GM18858 (cell line): ENCODE measurements at regions not wholly inside any gene's neighbourhood (a gene's known extent, or its start where the extent isn't known, plus 50 kb on each side); places are given as distances from the start of the nearest gene placed in this dataset.

Source experiments
- ATAC-seq: cut with Tn5 transposase; IDR thresholded peaks from one replicate; pipeline ENCODE4 v1.9.1; 2021; ENCODE audit not compliant: unreplicated experiment

DNA sequence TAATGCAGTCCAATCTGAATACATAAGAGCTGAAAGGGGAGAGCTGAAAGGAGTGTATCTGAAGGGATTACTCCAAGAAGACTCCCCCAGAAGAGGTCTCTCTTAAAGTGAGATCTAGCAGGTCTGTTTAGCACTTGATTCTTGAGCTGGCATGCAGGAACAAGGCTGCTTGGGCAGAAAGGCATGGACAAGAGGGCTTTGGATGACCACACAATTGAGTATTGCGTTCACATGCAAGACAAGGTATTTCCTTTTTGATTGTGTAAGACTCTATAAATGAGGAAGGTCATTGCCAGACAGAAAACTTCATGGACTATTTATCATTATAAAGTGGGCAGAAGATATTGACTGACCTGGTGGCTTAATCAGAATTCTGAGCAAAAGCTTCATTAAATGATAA is 145.5 kb upstream of the AFF2 start:
- ATAC-seq, result no peak

DNA sequence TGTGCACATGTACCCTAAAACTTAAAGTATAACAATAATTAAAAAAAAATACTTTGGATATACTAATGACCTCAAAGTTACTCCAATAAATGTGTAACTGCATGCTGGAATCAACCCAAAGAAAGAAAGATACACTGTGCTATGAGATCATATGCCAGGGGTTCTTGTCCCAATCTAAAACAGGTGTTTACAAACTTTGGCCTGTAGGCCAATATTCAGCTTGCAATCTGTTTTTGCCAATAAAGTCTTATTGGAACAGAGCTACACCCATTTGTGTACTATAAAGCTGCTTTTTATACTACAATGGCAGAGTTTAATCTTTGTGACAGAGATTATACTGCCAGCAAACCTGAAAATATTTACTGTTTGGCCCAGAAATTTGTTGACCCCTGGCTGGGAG is 138.8 kb upstream of the AFF2 start:
- no peak for ATAC-seq

DNA sequence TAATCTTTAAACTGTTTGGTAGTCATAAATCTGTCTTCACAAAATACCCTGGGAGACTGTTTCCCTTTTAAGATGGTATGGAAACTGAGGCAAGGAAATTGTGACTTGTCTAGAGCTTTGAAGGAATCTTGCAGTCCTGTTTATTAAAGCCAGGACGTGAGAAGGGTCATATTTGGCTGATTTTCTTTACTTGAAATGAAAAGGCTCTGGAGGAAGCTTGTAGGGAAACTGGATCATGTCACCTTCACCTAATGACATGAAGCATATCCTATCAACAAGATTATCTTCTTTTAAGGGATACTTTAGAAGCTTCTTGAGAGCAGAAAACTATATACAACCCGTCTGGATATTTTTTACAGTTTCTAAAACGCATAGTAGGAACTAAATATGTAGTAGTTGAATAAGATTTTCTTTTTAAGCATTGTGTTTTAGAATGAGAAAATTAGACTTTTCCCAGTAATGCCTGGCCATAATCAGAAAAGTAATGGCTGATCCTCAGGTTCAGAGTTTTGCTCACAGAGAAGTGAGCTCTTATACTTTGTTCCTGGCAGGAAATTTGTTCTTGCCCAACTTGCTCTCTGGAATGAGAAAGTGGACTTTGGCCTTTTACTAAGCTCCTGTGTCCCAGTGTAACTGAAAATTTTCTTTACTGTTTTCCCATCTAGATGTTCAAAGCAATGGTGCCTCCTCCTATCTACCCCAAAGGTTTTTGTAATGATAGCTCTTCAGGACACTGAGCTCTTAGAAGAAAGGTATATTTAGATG is 136.8 kb upstream of the AFF2 start:
- ATAC-seq, result no peak

DNA sequence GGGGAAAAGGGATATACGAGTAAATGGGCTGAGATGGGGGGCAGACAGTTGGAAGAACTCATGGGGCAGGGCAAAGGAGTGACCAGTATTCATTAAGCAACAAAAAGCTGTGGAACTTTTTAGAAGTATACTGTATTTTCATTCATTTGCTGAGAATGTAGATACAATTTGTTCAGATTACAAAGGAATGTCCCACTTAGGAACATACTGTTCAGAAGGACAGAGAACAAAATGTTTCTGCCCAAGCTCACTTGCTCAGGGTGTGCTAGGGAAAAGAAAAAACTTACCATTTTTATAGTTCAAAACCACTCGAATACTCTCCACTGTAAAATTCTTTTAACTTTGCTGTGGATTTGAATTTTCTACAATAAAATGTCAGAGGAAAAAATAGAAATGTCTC is 135.2 kb upstream of the AFF2 start:
- ATAC-seq, result no peak

DNA sequence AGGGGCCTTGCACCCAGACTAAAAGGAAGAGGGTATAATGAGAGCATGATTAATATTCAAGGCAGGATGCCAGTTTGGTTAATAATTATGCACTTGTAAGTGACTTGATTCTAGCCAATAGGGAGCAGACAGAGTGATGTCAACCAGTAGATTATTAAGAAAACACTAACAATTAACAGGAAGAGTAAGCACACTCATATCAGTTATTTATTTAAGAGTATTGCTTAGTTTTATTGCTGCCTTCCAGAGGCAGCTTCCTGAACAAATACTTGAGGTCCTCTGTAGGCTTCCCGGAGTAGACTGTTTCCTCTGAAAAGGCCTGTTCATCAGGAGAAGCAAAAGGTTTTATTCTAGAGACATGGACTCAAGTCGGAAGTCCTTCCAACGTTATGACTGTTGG is 129.1 kb upstream of the AFF2 start:
- ATAC-seq, result no peak

DNA sequence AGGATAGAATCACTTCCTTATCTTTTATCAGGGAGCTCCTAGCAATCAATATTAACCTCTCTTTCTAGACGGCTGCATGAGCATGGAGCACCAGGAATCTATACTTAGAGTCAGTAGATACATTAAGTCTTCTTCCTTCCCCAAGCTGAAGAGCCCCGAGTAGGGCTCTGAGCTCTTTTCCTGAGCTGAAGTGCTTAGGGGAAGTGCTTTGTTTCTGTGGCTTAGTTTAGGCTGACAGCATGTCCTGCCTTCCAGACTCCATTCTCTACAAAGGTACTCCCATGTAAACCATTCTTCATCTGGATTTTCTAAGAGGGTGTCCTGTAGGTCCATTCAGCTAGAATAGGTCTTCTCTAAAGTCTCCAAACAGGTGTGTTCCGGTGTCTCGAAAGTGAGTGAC is 127.5 kb upstream of the AFF2 start:
- no peak for ATAC-seq

DNA sequence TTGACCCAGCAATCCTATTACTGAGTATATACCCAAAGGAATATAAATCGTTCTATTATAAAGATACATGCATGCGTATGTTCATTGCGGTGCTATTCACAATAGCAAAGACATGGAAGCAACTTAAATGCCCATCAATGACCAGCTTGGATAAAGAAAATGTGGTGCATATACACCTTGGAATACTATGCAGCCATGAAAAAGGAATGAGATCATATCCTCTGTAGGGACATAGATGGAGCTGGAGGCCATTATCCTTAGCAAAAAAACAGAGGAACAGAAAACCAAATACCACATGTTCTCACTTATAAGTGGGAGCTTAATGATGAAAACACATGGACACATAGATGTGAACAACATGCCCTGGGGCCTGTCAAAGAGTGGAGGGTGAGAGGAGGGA is 124.1 kb upstream of the AFF2 start:
- no peak for ATAC-seq

DNA sequence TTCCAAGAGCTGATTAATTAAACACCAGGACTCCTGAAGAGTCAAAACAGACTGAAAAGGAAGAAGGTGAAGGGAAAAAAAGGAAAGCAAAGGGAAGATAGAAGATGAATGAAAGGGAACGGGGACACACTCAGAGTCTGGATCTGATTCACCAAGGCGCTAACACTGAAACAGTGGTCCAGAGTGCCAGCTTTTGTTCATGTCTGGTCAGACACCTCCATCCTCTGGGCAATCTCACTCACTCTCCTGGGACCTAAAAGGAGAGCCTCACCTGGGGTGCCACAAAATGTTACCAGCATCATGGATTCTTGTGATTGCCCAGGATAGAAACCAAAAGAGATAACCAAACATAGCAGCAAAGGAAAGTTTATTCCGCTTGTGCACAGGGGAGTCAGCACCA is 120.3 kb upstream of the AFF2 start:
- ATAC-seq, result no peak

DNA sequence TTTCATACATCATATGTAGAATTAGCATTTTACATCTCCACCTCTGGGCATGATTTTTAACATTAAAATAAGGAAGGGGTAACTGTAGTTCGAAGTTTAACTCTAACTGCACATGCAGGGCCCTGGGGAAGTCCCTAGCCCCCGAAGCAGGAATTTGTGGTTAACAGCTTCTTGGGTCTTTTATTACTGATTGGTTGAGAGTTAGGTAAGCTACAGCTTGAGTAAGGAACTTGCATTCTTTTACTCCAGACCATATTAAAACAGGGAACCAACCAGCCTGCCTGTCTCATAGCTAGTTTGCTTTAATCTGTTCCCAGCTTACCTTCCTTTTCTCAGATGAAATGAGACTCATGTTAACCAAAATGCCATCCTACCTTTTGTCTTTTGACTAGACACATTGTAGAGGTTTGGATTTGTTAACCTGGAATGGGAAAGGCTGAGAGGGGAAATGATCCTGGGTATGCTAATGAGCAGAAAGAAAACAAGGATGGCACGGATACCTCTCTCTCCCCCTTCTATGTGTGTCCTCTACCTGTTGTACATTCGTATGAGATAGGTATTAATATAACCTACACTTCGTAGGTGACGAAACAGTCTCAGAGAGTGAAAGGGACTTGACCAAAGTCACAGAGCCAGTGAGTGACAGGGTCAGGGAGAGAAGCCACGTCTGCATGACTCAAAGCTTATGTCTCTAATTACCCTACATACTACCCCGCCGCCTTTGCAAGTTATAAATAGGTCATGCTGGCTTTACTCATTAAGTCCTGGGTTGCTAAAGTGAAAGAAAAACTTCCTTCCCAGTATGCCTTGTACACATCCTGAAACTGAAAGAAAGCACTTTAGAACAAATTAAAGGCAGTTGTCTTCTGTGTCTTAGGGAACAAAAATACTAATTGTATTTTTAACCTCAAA is 119.5 kb upstream of the AFF2 start:
- ATAC-seq, result peak; percentile 94

DNA sequence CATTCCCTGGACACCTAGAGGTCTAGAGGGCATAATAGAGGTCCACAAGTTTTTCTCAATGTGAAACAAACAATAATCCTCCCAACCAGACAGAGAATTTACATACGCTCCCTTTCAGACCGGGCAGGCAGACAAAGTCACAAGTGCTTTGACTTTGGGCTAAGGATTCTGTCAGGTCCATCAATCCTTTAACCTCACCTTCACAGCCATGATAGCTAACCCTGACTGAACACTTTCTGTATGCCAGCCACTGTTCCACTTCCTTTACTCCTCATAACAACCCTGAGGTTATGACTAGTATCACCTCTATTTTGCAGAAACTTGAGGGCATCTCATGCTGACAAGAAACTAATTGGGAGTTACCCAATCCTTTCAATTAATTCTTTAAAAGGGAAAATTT is 118.8 kb upstream of the AFF2 start:
- peak; percentile 20 for ATAC-seq

DNA sequence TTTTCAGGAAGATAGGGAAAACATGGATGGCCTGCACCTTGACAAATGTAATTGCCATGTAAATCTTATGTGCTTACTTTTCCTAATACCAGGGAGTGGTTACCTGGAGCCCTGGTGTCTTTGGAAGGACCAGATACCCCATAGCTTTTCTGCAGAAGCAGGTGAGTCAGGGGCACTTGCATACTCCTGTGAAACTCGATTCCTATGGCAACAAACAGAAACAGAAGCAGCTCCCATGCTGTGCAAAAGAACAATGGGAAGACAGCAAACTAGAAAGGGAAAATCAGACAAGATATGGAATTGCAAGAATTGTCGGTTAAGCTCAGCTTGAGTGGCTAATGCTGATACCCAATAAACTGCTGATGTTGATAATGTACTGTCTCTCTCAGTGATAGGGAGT is 117.4 kb upstream of the AFF2 start:
- no peak for ATAC-seq

DNA sequence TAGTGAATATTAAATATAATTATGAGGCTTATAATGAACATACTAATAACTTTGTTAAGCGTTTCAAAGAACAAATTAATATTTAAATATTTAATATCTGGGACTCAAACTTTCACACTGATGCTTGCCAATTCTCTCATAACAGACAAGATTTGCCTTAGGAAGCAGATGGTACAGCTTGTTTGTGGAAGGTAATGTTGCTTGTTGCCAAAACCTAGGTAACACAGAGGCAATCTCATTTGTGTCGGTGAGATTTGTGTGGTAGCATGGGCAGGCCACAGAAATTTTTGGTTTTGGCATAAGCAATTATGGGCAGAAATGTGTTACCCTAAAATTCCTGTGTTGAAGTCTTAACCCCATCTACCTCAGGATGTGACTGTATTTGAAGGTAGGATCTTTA is 114.9 kb upstream of the AFF2 start:
- no peak for ATAC-seq

DNA sequence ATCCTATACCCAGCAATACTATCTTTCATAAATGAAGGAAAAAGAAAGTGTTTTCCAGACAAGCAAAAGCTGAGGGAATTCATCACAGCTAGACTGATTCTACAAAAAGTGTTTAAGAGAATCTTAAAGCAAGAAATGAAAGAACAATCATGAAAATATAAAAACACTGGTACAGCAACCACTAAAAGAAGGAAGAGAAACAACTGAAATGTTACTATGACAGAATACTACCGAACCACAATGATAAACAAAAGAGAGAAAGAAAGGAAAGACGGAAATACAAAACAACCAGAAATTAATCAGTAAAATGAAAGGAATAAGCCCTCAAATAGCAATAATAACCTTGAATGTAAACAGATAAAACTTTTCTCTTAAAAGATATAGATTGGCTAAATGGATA is 110.8 kb upstream of the AFF2 start:
- ATAC-seq, result no peak

DNA sequence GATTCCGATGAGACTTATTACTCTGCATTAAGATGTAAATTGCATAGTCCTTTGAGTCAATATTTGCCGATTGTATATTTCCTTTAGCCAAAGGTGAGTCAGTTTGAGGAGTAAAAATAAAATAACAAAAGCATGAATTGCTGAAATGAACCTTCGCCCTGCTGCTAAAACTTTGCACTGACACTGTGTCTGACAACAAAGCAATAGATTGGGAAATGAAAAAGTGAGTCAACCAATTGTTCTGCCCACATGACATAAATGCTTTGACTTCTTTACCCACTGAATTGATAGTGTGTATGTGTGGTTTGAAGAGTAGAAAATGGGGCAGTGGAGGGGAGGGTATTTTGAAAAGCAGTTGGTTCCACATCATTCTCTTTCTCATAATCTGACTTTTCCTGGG is 88.4 kb upstream of the AFF2 start:
- no peak for ATAC-seq

DNA sequence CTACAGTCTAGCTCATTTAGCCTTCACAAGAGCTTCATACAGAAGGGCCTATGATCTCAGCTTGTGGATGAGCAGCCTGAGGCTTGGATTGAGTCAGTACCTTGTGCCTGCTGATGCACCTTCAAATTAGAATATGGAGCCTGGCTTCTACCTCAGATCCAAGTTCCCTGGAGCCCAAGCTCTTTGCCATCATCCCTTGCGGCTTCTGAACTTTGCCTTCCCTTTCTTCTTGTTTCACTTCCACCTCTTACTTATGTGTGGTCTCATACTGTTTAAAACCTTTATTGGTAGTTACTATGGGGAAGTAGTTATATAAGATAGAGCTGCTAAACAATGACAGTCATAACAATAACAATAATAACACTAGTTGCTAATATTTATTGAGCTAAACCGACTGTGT is 84.3 kb upstream of the AFF2 start:
- ATAC-seq, result peak; percentile 70

DNA sequence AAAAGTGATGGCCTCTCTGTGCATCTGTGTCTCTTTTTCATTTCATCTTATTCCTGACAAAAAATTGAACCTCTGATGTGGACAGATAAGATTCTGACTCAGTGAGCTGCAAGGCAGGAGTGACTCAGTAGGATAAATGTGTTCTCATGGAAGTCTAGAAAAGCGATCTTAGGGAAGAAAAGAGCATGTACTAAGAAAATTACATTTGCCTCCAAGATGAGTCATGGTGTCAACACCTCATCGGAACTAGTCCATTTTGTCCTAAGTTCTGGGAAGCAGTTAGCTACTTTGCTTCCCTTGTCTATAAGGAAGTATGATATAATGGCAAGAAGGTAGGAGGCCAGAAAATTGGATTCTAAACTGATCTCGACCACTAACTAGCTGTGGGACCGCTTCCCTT is 83.5 kb upstream of the AFF2 start:
- ATAC-seq, result no peak

DNA sequence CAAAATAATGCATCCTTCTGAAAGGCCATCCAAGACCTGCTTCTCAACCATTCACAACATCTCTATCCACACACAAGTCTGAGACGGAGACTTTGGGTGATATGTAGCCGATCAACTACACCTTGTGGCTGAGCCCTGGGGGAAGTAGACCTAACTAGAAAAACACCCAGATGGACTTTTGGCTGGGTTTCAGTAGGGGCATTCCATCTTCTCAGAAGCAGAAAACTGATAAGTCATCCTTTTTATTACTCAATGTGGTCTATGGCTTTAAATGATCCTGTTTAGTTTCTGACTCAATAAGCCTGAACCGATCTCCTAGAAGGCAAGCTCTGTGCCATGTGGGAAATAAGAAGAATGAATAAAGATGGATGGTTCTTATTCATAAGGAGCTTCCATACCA is 82.5 kb upstream of the AFF2 start:
- no peak for ATAC-seq

DNA sequence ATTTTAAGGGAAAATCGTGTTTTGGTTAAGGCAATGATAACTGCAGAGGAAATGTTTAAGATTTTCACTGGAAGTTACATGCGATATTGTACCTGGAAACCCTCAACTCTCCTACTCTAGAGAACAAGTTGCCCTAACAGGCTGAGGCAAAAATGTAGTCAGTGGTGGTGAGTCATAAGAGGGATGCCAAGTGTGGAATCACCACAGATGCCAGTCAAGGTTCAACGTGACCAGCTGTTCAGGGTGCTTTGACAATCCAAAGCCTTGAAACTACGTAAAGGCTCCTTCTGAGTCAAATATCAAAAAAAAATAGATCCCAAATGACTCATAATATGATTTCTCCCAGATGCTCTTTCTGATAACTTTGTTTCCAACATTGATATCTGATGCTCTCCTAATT is 77.9 kb upstream of the AFF2 start:
- no peak for ATAC-seq

DNA sequence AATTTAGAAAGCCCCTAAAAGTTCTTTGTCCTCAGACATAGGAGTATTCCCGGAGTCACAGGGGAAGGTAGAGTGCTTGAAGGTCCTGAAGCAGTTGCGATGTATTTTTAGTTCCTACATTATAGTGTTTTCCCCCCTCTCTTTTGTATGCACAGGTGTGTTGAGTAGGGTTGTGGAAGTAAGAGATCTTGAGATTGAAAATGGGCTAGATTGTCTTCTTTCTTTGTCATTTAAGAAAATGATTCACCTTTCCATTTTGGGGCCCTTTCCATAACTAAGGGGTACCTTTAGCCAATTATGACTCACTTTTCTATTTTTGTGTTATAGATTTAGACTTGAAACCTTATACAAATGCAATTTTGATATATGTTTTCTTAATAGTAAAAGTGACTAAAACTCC is 75.8 kb upstream of the AFF2 start:
- ATAC-seq, result no peak

DNA sequence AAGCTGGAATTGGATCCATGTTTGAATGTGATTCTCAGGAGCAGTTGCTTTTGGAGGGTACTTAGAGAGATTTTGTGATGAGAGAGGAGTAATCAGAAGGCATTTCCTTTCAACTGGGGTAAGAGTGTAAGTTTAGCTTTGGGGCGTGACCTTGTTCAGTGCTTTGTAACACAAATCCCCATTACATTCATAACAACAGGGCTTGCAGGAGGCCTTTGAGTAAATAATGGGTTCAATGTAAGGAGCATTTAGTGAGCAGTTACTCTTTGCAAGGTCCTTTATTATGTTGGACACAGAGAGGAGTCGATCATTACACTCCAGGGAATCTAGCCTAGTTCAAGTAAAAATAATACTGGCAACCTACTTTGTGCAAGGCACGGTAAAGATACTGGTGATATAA is 74.0 kb upstream of the AFF2 start:
- ATAC-seq, result no peak

DNA sequence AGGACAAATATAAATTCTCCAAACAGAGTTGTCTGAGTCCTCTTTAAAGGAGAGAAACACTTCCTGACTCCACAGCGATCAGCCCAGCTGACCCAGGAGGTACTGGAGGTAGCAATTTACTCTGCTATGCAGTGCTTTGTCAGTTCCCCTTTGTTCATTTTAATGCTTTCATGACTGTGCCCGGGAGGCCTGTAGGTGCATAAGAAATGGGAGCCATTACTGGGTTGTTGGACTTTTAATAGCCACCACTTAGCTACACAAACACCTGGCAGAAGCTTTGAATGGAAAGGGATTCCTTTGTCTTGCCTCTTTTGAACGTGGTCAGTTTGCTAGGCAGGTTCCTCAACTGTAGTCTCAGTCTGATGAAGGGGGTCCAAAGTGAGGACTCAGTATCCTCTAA is 59.0 kb upstream of the AFF2 start:
- ATAC-seq, result no peak

DNA sequence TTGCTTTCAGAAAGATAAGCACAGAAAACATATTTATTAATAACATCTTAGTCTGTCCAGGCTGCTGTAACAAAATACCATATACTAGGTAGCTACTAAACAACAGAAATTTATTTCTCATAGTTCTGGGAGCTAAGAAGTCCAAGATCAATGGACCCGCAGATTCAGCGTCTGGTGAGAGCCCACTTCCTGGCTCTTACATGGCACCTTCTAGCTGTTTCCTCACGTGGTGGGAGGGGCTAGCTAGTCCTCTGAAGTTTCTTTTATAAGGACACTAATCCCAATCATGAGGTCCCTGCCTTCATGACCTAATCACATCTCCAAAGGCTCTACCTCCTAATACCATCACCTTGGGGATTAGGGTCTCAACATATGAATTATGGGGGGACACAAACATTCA is 57.2 kb upstream of the AFF2 start:
- ATAC-seq, result no peak

DNA sequence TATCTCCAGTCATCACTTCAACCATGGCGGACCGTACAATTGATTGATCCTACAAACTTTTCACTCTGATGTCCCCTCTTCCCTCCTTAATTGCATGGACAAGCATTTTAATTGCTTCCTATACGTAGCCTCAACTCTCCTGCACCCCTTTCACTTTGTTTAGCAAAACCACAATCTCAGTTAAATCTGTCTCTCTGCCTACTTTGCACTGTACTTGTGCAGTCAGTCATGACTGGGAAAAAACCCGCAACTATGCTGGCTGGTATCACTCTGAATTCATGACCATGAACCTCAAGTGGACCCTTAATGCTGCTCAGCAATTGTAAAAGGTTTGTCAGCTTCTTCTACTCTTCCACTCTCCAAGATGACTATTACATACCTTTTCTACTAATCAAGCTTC is 51.7 kb upstream of the AFF2 start:
- peak; percentile 90 for ATAC-seq
